Spleen (tissue), 7 donors: ENCODE measurements at regions not wholly inside any gene's neighbourhood (a gene's known extent, or its start where the extent isn't known, plus 50 kb on each side); places are given as distances from the start of the nearest gene placed in this dataset.

Source experiments
- POLR2A ChIP-seq, 3 donors: fragments of 450-650 bp; IDR thresholded peaks; one replicate each; pipeline ENCODE4 v1.5.1; 2017; ENCODE audit warnings: antibody characterized with exemption in 3 of 3, mild to moderate bottlenecking in 1 of 3
- POLR2AphosphoS5 ChIP-seq, 3 donors: sonication (generic); formaldehyde crosslinking; IDR thresholded peaks; one replicate each; pipeline ENCODE4 v1.5.1; 2017; ENCODE audit warnings: antibody characterized with exemption in 3 of 3
- TF ChIP-seq, protein P1 (sequence below), 11 experiments: fragments of 200-600 bp in 7 of 11; fragments of 450-650 bp in 4 of 11; sonication (generic) in 4 of 11; IDR thresholded peaks in 8 of 11; conservative IDR thresholded peaks in 3 of 11; 1 replicate in 7 of 11; 2 replicates in 4 of 11; pipeline versions ENCODE4 v1.4.0 to v1.8.0; 2016 to 2021; ENCODE audit warnings: antibody characterized with exemption in 11 of 11, inconsistent platforms in 4 of 11, mild to moderate bottlenecking in 1 of 11
- donor health status: DM: no; HTN: no; CAD: no; lungs with moderate emphysema.
- donor health status: DM: no; HTN: no; CAD: no.
- donor health status: DM: no; HTN: no; CAD: no.

DNA sequence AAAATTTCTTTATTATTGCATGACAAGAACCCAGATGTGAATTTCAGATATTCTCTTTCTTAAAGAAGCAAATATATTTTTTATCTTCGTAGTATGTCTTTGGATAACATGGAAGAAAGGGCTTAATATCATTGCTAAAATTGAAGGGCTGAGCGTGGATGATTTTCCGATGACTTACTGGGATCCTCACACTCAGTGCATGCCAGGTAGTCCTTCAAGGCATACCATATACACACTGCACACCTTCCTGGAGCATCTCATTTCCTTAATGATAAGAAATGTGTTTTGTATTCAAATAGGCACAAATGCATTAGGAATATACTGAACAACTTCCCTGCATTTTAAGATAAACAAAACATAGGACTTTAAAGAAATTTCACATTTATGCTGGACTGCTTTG lies 193.9 kb upstream of the MAP3K7 start:
- TF ChIP-seq, protein P1, sequence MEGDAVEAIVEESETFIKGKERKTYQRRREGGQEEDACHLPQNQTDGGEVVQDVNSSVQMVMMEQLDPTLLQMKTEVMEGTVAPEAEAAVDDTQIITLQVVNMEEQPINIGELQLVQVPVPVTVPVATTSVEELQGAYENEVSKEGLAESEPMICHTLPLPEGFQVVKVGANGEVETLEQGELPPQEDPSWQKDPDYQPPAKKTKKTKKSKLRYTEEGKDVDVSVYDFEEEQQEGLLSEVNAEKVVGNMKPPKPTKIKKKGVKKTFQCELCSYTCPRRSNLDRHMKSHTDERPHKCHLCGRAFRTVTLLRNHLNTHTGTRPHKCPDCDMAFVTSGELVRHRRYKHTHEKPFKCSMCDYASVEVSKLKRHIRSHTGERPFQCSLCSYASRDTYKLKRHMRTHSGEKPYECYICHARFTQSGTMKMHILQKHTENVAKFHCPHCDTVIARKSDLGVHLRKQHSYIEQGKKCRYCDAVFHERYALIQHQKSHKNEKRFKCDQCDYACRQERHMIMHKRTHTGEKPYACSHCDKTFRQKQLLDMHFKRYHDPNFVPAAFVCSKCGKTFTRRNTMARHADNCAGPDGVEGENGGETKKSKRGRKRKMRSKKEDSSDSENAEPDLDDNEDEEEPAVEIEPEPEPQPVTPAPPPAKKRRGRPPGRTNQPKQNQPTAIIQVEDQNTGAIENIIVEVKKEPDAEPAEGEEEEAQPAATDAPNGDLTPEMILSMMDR (IDR thresholded peaks at IDR 0.05 in 8 of 11, conservative IDR thresholded peaks at IDR 0.05 in 3 of 11), result no peak
- TF ChIP-seq POLR2A (IDR thresholded peaks at IDR 0.05), result no peak
- no peak for TF ChIP-seq POLR2AphosphoS5 (IDR thresholded peaks at IDR 0.05)
